ENCODE measurements at regions not wholly inside any gene's neighbourhood (a gene's known extent, or its start where the extent isn't known, plus 50 kb on each side); places are given as distances from the start of the nearest gene placed in this dataset.

DNA sequence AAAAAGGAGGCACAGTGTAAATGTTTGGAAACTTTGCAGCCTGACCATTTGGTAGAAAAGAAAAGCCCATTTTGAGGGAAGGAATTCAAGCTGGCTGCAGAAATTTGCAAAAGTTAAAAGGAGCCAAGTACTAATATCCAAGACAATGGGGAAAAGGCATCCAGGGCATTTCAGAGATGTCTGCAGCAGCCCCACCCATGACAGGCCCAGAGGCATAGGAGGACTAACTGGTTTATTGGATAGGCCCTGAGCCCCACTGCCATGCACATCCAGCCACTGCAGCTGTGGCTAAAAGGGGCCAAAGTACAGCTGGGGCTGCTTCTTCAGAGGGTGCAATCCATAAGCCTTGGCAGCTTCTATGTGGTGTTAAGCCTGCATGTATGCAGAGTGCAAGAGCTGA, 104.9 kb downstream of the HS3ST1 start:
- TF ChIP-seq, protein P1, sequence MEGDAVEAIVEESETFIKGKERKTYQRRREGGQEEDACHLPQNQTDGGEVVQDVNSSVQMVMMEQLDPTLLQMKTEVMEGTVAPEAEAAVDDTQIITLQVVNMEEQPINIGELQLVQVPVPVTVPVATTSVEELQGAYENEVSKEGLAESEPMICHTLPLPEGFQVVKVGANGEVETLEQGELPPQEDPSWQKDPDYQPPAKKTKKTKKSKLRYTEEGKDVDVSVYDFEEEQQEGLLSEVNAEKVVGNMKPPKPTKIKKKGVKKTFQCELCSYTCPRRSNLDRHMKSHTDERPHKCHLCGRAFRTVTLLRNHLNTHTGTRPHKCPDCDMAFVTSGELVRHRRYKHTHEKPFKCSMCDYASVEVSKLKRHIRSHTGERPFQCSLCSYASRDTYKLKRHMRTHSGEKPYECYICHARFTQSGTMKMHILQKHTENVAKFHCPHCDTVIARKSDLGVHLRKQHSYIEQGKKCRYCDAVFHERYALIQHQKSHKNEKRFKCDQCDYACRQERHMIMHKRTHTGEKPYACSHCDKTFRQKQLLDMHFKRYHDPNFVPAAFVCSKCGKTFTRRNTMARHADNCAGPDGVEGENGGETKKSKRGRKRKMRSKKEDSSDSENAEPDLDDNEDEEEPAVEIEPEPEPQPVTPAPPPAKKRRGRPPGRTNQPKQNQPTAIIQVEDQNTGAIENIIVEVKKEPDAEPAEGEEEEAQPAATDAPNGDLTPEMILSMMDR (IDR thresholded peaks at IDR 0.05) = no peak
- TF ChIP-seq POLR2A (IDR thresholded peaks at IDR 0.05) (no peak), EP300 (IDR thresholded peaks at IDR 0.05) (no peak)

All from tibial nerve (tissue), 4 donors.